ENCODE measurements at regions not wholly inside any gene's neighbourhood (a gene's known extent, or its start where the extent isn't known, plus 50 kb on each side); places are given as distances from the start of the nearest gene placed in this dataset.
"Not testable (repeated sequence)": the region's sequence is repeated elsewhere in the genome, so short reads cannot be mapped to it uniquely, and the experiment has no call there.

- DNase-seq = no peak
Observed at GRCh38 chr1:118563981-118564951, 379.2 kb upstream of the SPAG17 start.

DNA sequence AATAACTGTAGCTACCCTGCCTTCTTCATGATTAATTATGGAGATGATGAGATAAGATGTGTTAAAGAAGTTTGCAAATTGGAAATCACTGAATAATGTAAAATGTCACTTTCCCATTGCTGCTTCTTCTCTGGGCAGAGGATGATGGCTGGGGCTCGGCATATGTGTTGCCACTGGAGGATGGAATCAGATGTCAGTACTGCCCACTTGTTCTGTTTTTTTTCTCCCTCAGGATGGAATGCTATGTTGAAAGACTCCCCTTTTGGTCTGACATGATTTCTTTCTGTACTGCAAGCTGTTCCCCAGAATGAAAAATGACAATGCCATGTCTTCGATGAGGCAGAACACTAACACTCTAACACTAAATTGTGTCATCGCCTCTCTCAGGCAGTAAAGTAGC, 373.9 kb upstream of the SPAG17 start:
- no peak for DNase-seq

DNA sequence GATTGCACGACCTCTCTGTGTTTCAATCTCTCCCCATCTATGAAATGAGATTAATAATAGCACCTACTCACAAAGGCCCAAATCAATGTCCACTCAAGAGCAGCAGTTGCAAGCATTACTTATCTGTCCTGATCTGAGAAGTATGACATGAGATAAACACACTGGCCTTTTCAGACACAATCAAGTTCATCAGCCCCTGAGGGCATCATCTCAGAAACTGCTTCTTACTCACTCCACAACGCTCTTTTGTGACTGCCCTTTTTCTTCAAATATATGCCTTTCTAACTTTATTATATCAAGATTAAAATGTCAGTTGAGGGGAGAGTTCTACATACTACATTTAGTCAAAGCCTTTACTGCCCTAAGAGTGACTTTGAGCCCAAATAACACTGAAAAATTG, 371.9 kb upstream of the SPAG17 start:
- no peak for DNase-seq

GRCh38 chr1:118555638-118556037, 370.6 kb upstream of the SPAG17 start:
- no peak for DNase-seq

DNA sequence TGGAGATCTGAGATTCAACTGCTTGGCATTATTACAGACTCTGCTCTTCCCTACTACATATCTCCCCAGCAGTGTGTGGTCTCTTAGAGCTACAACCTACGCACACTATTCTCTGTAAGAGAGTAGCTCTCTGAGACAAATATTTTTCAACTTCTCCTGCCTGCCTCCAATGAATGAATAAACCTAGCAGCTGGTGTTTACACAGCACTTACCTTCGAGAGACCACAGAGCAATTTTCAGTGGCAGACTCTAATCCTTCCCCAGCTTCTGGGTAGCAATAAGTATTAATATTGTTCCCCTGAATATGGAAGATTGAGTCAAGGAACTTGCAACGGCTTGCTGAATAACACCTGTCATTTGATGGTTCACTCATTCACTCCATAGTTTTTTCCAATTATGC, 350.9 kb upstream of the SPAG17 start:
- peak; percentile 1 for DNase-seq

GRCh38 chr1:118511922-118512321, 326.9 kb upstream of the SPAG17 start:
- not testable (repeated sequence) for DNase-seq

- DNase-seq = no peak
Observed at GRCh38 chr1:118504867-118505266, 319.8 kb upstream of the SPAG17 start.

- no peak for DNase-seq
Observed at GRCh38 chr1:118504221-118504644, 319.2 kb upstream of the SPAG17 start.

DNA sequence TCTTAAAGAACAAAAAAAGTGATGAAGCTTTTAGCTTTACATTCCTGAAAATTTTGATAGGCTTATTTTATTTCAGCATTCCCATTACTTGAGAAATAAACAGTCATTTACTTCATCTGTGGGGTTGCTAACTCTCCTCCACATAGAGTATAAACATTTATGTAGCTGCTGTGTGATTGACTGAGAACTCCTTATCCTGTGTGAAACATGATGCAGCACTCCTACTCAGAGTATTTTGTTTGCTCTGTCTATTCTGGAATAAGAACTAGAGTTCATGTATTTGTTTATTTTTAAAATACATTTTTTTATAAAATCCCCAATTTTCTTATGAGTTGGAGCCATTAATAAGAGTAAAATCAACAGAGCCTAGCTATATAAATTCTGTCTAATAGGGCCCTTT, 318.7 kb upstream of the SPAG17 start:
- DNase-seq = no peak

DNA sequence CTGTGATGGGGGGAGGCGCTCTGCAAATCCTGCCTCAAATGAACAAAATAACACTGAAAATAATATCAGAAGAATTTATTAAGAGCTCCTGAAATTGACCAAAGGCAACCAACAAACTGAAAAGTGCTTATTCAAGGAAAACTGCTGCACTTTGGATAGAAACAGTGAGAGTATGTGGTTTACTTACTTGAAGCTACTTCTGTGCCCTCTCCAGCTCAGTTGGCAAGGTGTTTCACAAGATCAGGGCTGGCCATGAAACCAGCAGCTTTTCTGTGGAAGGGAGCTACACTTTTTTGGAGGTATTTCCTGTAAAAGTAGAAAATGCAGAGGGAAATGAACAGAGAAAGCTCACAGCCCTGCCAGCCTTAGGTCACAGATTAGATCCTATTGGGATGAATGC, 310.0 kb upstream of the SPAG17 start:
- DNase-seq = no peak

DNA sequence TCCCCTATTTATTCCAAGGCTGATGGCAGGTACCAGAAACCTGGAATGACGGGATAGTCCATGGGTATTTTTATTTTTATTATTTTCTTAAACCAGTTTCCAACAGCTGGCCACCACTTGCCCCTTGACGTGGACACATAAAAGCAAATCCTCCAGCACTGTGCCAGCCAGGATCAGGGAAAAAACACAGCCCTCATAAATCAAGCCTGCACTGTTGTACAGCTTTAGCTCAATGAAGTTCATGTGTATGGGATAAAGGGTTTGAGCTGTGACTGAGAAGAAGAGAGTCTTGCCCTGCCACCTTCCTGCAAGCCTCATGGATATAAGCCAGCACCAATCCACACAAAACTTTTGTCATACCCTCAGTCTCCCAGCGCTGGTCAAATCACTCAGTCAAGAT, 303.8 kb upstream of the SPAG17 start:
- no peak for DNase-seq

- no peak for DNase-seq
Observed at GRCh38 chr1:118487932-118488331, 302.9 kb upstream of the SPAG17 start.

DNA sequence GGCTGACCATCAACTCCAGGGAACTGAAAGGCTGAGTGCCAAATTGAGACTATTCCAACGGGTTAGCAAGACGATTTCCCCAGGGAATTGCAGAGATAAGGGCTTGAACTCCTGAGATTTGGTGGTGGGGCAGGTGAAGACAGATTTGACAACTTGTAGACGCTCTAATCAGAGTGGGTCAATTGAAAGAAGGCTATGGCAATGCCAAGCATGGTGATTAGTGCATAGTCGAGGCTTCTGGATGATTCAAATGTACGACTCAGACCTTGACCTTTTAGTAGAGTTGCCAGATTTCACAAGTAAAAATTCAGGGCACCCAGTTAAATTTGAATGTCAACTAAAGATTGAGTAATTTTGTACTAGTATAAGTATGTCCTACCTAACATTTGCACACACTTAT, 302.1 kb upstream of the SPAG17 start:
- no peak for DNase-seq

DNA sequence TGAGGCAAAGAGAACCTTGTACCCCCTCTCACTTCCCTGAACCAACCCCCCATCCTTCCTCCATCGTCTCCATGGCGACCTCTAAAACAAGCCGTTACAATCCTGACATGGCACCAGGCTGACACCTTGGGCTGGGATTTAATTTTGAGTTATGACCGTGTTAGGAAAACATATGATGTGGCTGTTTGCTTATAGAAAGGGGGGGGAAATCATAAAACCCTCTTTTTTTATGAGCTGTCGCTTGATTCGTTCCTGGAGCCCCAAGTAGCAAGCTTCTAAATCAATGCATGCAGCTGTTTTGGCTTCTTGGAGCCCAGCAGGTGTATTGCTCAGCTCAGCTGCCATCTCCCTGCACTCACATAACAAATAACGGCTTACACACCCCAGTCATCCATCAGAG, 301.2 kb upstream of the SPAG17 start:
- DNase-seq = peak; percentile 65

DNA sequence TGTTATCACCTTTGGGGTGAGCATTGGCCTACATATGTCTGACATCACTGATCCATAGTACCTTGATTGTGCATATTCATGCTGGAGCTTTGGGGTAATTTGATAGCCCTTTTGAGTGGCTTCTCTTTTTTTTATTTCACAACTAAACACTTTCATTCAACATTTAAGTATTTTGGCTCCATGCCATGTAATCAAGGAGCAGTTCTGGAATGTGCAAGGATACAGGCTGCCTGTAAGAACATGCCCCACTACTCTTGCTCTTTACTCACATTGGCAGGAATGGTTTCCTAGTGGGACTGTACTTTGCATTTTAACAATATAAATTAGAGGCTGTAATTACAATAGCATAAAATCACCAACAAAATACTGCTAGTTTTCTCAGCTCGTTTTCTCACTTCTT, 300.7 kb upstream of the SPAG17 start:
- DNase-seq = no peak

- DNase-seq = no peak
Observed at GRCh38 chr1:118484893-118485292, 299.9 kb upstream of the SPAG17 start.

- DNase-seq = no peak
Observed at GRCh38 chr1:118483245-118484006, 298.4 kb upstream of the SPAG17 start.

- no peak for DNase-seq
Observed at GRCh38 chr1:118481126-118481525, 296.1 kb upstream of the SPAG17 start.

- no peak for DNase-seq
Observed at GRCh38 chr1:118479351-118479750, 294.3 kb upstream of the SPAG17 start.

DNA sequence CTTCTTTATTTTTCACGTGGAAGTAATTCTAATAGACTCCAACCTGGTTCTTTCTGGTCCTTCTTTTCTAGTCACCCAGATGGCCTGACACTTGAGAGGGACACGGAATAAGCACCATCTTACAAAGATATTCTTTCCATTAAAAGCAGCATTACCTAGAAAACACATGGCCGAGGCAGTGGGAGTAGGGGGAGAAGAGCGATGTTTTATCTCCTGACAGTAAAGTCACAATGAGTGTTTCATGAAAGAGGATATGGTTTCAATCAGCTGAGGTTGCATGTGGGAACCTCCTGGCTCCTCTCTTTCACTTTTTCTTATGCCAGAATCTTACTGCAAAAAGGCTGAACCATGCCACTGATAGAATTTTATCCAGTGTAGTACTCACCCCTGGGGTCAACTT, 288.8 kb upstream of the SPAG17 start:
- no peak for DNase-seq

GRCh38 chr1:118464460-118464859, 279.4 kb upstream of the SPAG17 start:
- not testable (repeated sequence) for DNase-seq

DNA sequence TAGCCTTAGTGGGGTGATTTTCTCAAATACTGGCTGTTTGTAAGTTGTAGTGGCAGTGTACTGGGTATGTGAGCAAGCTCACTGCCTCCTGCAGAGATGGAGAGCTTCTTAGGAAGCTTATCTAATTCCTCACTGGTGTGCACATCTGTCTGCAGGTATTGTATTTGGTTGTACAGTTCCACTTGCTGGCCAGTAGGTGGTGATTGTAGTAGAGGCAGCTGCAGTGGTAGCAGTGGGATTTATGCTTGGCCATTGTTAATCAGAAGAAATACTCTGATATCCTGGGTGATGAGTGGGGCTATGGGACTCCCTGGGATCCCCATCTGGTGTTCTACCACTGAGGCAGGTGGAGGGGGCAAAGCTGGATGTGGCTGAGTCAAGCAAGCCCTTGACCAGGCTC, 276.1 kb upstream of the SPAG17 start:
- no peak for DNase-seq

GRCh38 chr1:118459871-118460270, 274.8 kb upstream of the SPAG17 start:
- DNase-seq = no peak

DNA sequence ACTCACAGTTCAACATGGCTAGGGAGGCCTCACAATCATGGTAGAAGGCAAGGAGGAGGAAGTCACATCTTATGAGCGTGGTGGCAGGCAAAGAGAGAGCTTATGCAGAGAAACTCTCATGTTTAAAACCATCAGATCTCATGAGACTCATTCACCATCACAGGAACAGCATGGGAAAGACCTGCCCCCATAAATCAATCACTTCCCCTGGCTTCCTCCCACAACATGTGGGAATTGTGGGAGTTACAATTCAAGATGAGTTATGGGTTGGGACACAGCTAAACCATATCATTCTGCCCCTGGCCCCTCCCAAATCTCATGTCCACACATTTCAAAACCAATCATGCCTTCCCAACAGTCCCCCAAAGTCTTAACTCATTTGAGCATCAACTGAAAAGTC, 268.8 kb upstream of the SPAG17 start:
- DNase-seq = not testable (repeated sequence)

Data from NCI-H1417 treated with DMSO at 0.1 percent for 48 hours (cell line).